Adrenal gland (tissue), 5 donors: ENCODE measurements at regions not wholly inside any gene's neighbourhood (a gene's known extent, or its start where the extent isn't known, plus 50 kb on each side); places are given as distances from the start of the nearest gene placed in this dataset.

ENCODE experiments used
- POLR2A ChIP-seq, 2 donors: fragments of 450-650 bp; IDR thresholded peaks; one replicate each; pipeline ENCODE4 v1.6.1; 2017; ENCODE audit warnings: antibody characterized with exemption in 2 of 2, mild to moderate bottlenecking in 2 of 2, moderate library complexity in 1 of 2
- TF ChIP-seq, protein P1 (sequence below), 6 experiments: fragments of 450-650 bp in 4 of 6; fragments of 200-600 bp in 2 of 6; sonication (generic) in 1 of 6; IDR thresholded peaks; 1 replicate in 5 of 6; 2 replicates in 1 of 6; pipeline versions ENCODE4 v1.5.1 to v1.8.0; 2016 to 2021; ENCODE audit warnings: antibody characterized with exemption in 6 of 6, mild to moderate bottlenecking in 2 of 6, moderate library complexity in 1 of 6
- donor health status: DM: no; HTN: no; CAD: no.

DNA sequence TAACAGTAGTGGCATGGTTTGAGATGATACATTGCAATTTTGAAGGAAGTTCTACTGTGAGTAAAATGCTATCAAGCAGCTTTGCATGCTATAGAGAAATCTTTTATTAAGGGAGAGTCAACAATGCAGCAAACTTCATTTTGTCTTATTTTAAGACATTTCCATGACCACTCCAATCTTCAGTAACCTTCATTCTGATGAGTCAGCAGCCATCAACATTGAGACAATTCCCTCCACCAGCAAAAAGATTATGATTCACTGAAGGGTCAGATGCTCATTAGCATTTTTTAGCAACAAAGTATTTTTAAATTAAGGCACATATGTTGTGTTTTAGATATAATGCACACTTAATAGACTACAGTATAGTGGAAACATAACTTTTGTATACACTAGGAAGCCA, 235.7 kb downstream of the DSC3 start:
- TF ChIP-seq, protein P1, sequence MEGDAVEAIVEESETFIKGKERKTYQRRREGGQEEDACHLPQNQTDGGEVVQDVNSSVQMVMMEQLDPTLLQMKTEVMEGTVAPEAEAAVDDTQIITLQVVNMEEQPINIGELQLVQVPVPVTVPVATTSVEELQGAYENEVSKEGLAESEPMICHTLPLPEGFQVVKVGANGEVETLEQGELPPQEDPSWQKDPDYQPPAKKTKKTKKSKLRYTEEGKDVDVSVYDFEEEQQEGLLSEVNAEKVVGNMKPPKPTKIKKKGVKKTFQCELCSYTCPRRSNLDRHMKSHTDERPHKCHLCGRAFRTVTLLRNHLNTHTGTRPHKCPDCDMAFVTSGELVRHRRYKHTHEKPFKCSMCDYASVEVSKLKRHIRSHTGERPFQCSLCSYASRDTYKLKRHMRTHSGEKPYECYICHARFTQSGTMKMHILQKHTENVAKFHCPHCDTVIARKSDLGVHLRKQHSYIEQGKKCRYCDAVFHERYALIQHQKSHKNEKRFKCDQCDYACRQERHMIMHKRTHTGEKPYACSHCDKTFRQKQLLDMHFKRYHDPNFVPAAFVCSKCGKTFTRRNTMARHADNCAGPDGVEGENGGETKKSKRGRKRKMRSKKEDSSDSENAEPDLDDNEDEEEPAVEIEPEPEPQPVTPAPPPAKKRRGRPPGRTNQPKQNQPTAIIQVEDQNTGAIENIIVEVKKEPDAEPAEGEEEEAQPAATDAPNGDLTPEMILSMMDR (IDR thresholded peaks at IDR 0.05), result no peak
- TF ChIP-seq POLR2A (IDR thresholded peaks at IDR 0.05), result no peak
